ENCODE measurements at regions not wholly inside any gene's neighbourhood (a gene's known extent, or its start where the extent isn't known, plus 50 kb on each side); places are given as distances from the start of the nearest gene placed in this dataset.

- Histone ChIP-seq H3K27me3 (no peaks in the 10 kb centered on the region), H3K9me2 (replicated peaks; ENCODE audit: insufficient read depth) (no peaks in the 10 kb centered on the region), H3K4me1 (ENCODE audit: insufficient read depth) (no peaks in the 10 kb centered on the region), H3K4me2 (no peak overlapping the region), H3K9me3 (ENCODE audit: low read depth) (no peaks in the 10 kb centered on the region), H3K4me3 (no peak overlapping the region), H4K20me1 (ENCODE audit: insufficient read depth, poor library complexity, severe bottlenecking) (no peaks in the 10 kb centered on the region), H2AFZ (no peak overlapping the region), H3K79me2 (no peaks in the 10 kb centered on the region), H3K27ac (no peak overlapping the region), H3K36me3 (replicated peaks; ENCODE audit: insufficient read depth, low read depth) (no peaks in the 10 kb centered on the region)
- TF ChIP-seq CTCF (IDR thresholded peaks at IDR 0.05; ENCODE audit: poor library complexity) (no peak), EZH2 (IDR thresholded peaks at IDR 0.05; ENCODE audit: borderline replicate concordance) (no peak), EZH2phosphoT487 (IDR thresholded peaks at IDR 0.05; ENCODE audit: low read depth, severe bottlenecking, unreplicated experiment) (no peak)
- no peak for DNase-seq (ENCODE audit: low spot score)
- 70% methylated on average over 4 of the region's 4 CpGs for WGBS (ENCODE audit: low lambda C conversion rate, missing lambda C conversion rate)
Measured at GRCh38 chr2:56118474-56118873, 65.3 kb upstream of the CCDC85A start.

- Histone ChIP-seq H3K9me3 (ENCODE audit: low read depth) (no peaks in the 10 kb centered on the region), H4K20me1 (ENCODE audit: insufficient read depth, poor library complexity, severe bottlenecking) (no peaks in the 10 kb centered on the region), H3K79me2 (no peaks in the 10 kb centered on the region), H3K4me1 (ENCODE audit: insufficient read depth) (no peaks in the 10 kb centered on the region), H3K4me2 (no peak overlapping the region), H3K9me2 (replicated peaks; ENCODE audit: insufficient read depth) (no peaks in the 10 kb centered on the region), H3K27me3 (no peaks in the 10 kb centered on the region), H3K4me3 (no peak overlapping the region), H3K36me3 (replicated peaks; ENCODE audit: insufficient read depth, low read depth) (no peaks in the 10 kb centered on the region), H3K27ac (no peak overlapping the region), H2AFZ (no peak overlapping the region)
- no peak for DNase-seq (ENCODE audit: low spot score)
- 83% methylated on average over 1 of the region's 1 CpG for WGBS (ENCODE audit: low lambda C conversion rate, missing lambda C conversion rate)
- no peak for TF ChIP-seq CTCF (IDR thresholded peaks at IDR 0.05; ENCODE audit: poor library complexity)
- no peak for TF ChIP-seq EZH2 (IDR thresholded peaks at IDR 0.05; ENCODE audit: borderline replicate concordance)
- TF ChIP-seq EZH2phosphoT487 (IDR thresholded peaks at IDR 0.05; ENCODE audit: low read depth, severe bottlenecking, unreplicated experiment), result no peak
Measured at GRCh38 chr2:56121995-56122394, 61.8 kb upstream of the CCDC85A start.

- Histone ChIP-seq H3K9me2 (replicated peaks; ENCODE audit: insufficient read depth) (no peaks in the 10 kb centered on the region), H2AFZ (no peak overlapping the region), H3K36me3 (replicated peaks; ENCODE audit: insufficient read depth, low read depth) (no peaks in the 10 kb centered on the region), H4K20me1 (ENCODE audit: insufficient read depth, poor library complexity, severe bottlenecking) (no peaks in the 10 kb centered on the region), H3K79me2 (no peaks in the 10 kb centered on the region), H3K4me2 (no peak overlapping the region), H3K4me3 (no peak overlapping the region), H3K9me3 (ENCODE audit: low read depth) (no peaks in the 10 kb centered on the region), H3K27ac (no peak overlapping the region), H3K4me1 (ENCODE audit: insufficient read depth) (no peaks in the 10 kb centered on the region), H3K27me3 (no peaks in the 10 kb centered on the region)
- no peak for DNase-seq (ENCODE audit: low spot score)
- 96% methylated on average over 1 of the region's 1 CpG for WGBS (ENCODE audit: low lambda C conversion rate, missing lambda C conversion rate)
- TF ChIP-seq CTCF (IDR thresholded peaks at IDR 0.05; ENCODE audit: poor library complexity), result no peak
- no peak for TF ChIP-seq EZH2 (IDR thresholded peaks at IDR 0.05; ENCODE audit: borderline replicate concordance)
- TF ChIP-seq EZH2phosphoT487 (IDR thresholded peaks at IDR 0.05; ENCODE audit: low read depth, severe bottlenecking, unreplicated experiment), result no peak
Measured at GRCh38 chr2:56123538-56123937, 60.3 kb upstream of the CCDC85A start.

- no peak for DNase-seq (ENCODE audit: low spot score)
- H2AFZ ChIP-seq, result no peak overlapping the region
- H3K36me3 ChIP-seq (replicated peaks; ENCODE audit: insufficient read depth, low read depth), result no peaks in the 10 kb centered on the region
- no peaks in the 10 kb centered on the region for H3K9me3 ChIP-seq (ENCODE audit: low read depth)
- H4K20me1 ChIP-seq (ENCODE audit: insufficient read depth, poor library complexity, severe bottlenecking), result no peaks in the 10 kb centered on the region
- no peaks in the 10 kb centered on the region for H3K27me3 ChIP-seq
- H3K27ac ChIP-seq, result no peak overlapping the region
- H3K79me2 ChIP-seq, result no peaks in the 10 kb centered on the region
- no peaks in the 10 kb centered on the region for H3K4me1 ChIP-seq (ENCODE audit: insufficient read depth)
- TF ChIP-seq EZH2phosphoT487 (IDR thresholded peaks at IDR 0.05; ENCODE audit: low read depth, severe bottlenecking, unreplicated experiment) (no peak), EZH2 (IDR thresholded peaks at IDR 0.05; ENCODE audit: borderline replicate concordance) (no peak), CTCF (IDR thresholded peaks at IDR 0.05; ENCODE audit: poor library complexity) (no peak)
- H3K4me3 ChIP-seq, result no peak overlapping the region
- H3K9me2 ChIP-seq (replicated peaks; ENCODE audit: insufficient read depth), result no peaks in the 10 kb centered on the region
- H3K4me2 ChIP-seq, result no peak overlapping the region
- 81% methylated on average over 1 of the region's 1 CpG for WGBS (ENCODE audit: low lambda C conversion rate, missing lambda C conversion rate)
Measured at GRCh38 chr2:56127010-56127409, 56.8 kb upstream of the CCDC85A start.

All from hepatocyte (in vitro differentiated cells).